SJCRH30 (cell line): ENCODE measurements at regions not wholly inside any gene's neighbourhood (a gene's known extent, or its start where the extent isn't known, plus 50 kb on each side); places are given as distances from the start of the nearest gene placed in this dataset.

Experiments
- DNase-seq, 2 experiments: peaks; one replicate each; pipeline ENCODE4 v3.0.0-alpha.2; 2015 to 2020
- H3K27ac ChIP-seq: fragments of 250-450 bp; sonication (Bioruptor Pico); 2 replicates; pipeline ENCODE4 v1.5.1; 2020; ENCODE audit warnings: mild to moderate bottlenecking, moderate library complexity
- H3K27me3 ChIP-seq: fragments of 250-450 bp; sonication (Bioruptor Pico); 2 replicates; pipeline ENCODE4 v1.5.1; 2020; ENCODE audit warnings: mild to moderate bottlenecking, moderate library complexity
- H3K36me3 ChIP-seq: fragments of 250-450 bp; sonication (Bioruptor Pico); 2 replicates; pipeline ENCODE4 v1.5.1; 2020; ENCODE audit warnings: mild to moderate bottlenecking, moderate library complexity
- H3K4me1 ChIP-seq: fragments of 250-450 bp; sonication (Bioruptor Pico); 2 replicates; pipeline ENCODE4 v1.5.1; 2020; ENCODE audit warnings: mild to moderate bottlenecking, moderate library complexity
- H3K4me3 ChIP-seq: fragments of 250-450 bp; sonication (Bioruptor Pico); 2 replicates; pipeline ENCODE4 v1.5.1; 2020; ENCODE audit warnings: mild to moderate bottlenecking, moderate library complexity
- H3K9me3 ChIP-seq: fragments of 250-450 bp; sonication (Bioruptor Pico); replicated peaks from 2 replicates; pipeline ENCODE4 v1.5.1; 2020; ENCODE audit warnings: mild to moderate bottlenecking, moderate library complexity

DNA sequence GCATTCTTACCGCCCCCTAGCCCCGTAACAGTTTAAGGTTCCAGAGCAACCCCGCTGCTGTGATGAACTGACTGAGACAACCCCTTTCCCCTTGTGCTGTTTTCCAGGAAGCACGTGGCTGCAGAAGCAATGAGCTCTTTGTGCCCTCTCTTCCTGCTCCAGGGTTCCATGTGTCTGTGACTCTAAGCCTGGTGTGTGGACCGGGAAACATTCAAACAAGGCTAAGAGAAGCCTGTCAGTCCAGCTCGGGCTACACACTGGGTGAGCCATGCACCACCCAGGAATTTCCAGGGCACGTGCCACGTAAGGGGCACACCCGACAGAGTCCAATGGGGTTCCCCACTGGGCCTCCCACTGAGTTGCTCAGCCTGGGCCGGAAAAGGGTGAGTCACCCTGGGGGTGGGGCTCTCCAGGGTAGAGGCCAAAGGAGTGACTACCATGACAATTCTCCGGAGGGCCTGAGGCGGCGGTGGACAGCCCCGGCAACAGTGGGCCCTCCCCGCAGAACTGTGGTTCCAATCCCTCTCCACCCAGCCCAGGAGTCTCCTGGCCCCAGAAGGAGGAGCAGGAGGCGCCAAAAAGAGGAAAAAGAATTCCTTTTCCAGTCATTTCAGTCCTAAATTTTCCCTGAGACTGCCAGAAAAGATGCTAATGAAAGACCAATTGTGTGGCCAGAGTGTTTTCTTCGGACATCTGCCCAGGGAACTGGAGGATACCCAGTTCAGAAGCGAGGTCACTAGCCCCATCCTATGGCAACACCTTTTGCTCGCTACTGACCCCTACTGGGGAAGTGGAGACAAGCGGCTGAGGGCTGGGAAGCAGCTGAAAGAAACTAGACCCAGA lies 157.8 kb upstream of the SLC1A4 start:
- Histone ChIP-seq H3K36me3 (no peaks in the 10 kb centered on the region), H3K27ac (peak overlapping the region; percentile 66), H3K27me3 (no peaks in the 10 kb centered on the region), H3K4me3 (peak overlapping the region; percentile 39), H3K4me1 (peaks cover 14% of the 10 kb centered on the region), H3K9me3 (no peaks in the 10 kb centered on the region)
- peak; percentile 93 to 94 for DNase-seq

- Histone ChIP-seq H3K4me3 (peak overlapping the region; percentile 39), H3K36me3 (no peaks in the 10 kb centered on the region), H3K27ac (peak overlapping the region; percentile 66; the same call in 1 of the 2 replicates), H3K27me3 (no peaks in the 10 kb centered on the region), H3K4me1 (peaks cover 15% of the 10 kb centered on the region), H3K9me3 (no peaks in the 10 kb centered on the region)
- DNase-seq = no peak
Observed at GRCh38 chr2:64831977-64832328, 157.2 kb upstream of the SLC1A4 start.

DNA sequence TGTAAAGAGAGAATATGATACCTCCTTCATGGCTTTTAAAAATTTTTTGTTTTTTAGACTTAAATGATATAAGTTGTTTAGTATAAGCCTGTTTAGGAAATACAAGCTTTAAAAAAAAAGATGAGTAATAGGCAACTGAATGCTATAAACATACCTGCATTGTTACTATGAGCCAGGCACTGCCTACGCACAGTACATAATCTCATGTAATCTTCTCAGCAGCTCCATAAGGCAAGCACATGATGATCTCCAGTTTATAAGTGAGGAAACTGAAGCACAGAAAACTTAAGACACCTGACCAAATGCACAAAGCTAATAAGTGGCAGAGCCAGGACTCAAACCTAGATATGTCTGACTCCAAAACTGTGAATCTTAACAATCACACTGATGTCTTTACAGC lies 156.3 kb upstream of the SLC1A4 start:
- DNase-seq = no peak
- Histone ChIP-seq H3K27me3 (no peaks in the 10 kb centered on the region), H3K4me3 (no peak overlapping the region), H3K4me1 (peaks cover 19% of the 10 kb centered on the region), H3K36me3 (no peaks in the 10 kb centered on the region), H3K27ac (no peak overlapping the region), H3K9me3 (no peaks in the 10 kb centered on the region)

GRCh38 chr2:64836566-64836965 lies 152.6 kb upstream of the SLC1A4 start:
- Histone ChIP-seq H3K4me3 (no peak overlapping the region), H3K27me3 (no peaks in the 10 kb centered on the region), H3K27ac (no peak overlapping the region), H3K4me1 (peaks cover 11% of the 10 kb centered on the region), H3K36me3 (no peaks in the 10 kb centered on the region), H3K9me3 (no peaks in the 10 kb centered on the region)
- no peak for DNase-seq

- no peaks in the 10 kb centered on the region for H3K36me3 ChIP-seq
- H3K4me1 ChIP-seq = peaks cover 5% of the 10 kb centered on the region; the same call in 1 of the 2 replicates
- H3K9me3 ChIP-seq = no peaks in the 10 kb centered on the region
- H3K4me3 ChIP-seq = no peak overlapping the region
- no peak for DNase-seq
- H3K27ac ChIP-seq = no peak overlapping the region
- no peaks in the 10 kb centered on the region for H3K27me3 ChIP-seq
Observed at GRCh38 chr2:64837116-64837731, 152.0 kb upstream of the SLC1A4 start.

DNA sequence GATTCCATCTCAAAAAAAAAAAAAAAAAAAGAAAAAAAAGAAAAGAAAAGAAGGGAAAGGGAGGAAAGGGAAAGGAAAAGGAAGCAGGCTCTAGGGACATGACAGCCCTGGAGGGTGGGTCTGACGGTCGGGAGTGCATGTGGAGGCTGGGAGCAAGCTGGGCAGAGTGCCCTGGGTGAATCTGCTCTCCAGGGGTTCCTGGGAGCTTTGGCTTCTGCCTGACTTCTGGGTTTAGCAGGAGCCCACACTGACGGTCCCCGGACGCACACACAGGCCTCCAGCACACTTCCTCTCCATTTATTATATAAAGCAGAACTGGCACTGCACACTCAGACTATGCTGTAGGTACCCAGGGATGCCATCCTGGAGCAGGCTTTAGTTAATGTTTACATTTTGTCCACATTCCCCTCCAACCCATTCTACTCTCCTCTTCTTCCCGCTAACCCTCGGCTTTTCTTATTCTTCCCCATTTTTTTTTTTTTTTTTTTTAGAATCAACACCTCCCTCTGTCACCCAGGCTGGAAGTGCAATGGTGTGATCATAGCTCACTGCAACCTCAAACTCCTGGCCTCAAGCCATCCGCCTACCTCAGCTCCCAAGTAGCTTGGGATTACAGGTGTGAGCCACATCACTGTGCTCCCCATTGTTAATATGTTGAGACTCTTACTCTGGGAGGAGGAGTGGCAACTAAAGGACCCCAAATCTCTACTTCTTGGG lies 151.1 kb upstream of the SLC1A4 start:
- no peaks in the 10 kb centered on the region for H3K9me3 ChIP-seq
- no peak overlapping the region for H3K4me3 ChIP-seq
- H3K27me3 ChIP-seq = no peaks in the 10 kb centered on the region
- no peak for DNase-seq
- no peaks in the 10 kb centered on the region for H3K36me3 ChIP-seq
- H3K27ac ChIP-seq = no peak overlapping the region
- peaks cover 5% of the 10 kb centered on the region; the same call in 1 of the 2 replicates for H3K4me1 ChIP-seq

- Histone ChIP-seq H3K9me3 (no peaks in the 10 kb centered on the region), H3K27ac (no peak overlapping the region), H3K36me3 (no peaks in the 10 kb centered on the region), H3K27me3 (no peaks in the 10 kb centered on the region), H3K4me3 (no peak overlapping the region), H3K4me1 (peaks cover 5% of the 10 kb centered on the region; the same call in 1 of the 2 replicates)
- peak in 1 of 2 experiments; percentile 24 for DNase-seq
Observed at GRCh38 chr2:64838817-64839216, 150.4 kb upstream of the SLC1A4 start.

GRCh38 chr2:64839844-64840243 lies 149.4 kb upstream of the SLC1A4 start:
- no peak for DNase-seq
- H3K27me3 ChIP-seq = no peaks in the 10 kb centered on the region; the same call in 1 of the 2 replicates
- H3K27ac ChIP-seq = no peak overlapping the region
- peaks cover 5% of the 10 kb centered on the region; the same call in 1 of the 2 replicates for H3K4me1 ChIP-seq
- H3K36me3 ChIP-seq = no peaks in the 10 kb centered on the region
- H3K9me3 ChIP-seq = no peaks in the 10 kb centered on the region
- no peak overlapping the region for H3K4me3 ChIP-seq

GRCh38 chr2:64840426-64840881 lies 148.7 kb upstream of the SLC1A4 start:
- Histone ChIP-seq H3K36me3 (no peaks in the 10 kb centered on the region), H3K9me3 (no peaks in the 10 kb centered on the region), H3K4me1 (peaks cover 5% of the 10 kb centered on the region; the same call in 1 of the 2 replicates), H3K4me3 (no peak overlapping the region), H3K27ac (no peak overlapping the region), H3K27me3 (no peaks in the 10 kb centered on the region; the same call in 1 of the 2 replicates)
- no peak for DNase-seq

DNA sequence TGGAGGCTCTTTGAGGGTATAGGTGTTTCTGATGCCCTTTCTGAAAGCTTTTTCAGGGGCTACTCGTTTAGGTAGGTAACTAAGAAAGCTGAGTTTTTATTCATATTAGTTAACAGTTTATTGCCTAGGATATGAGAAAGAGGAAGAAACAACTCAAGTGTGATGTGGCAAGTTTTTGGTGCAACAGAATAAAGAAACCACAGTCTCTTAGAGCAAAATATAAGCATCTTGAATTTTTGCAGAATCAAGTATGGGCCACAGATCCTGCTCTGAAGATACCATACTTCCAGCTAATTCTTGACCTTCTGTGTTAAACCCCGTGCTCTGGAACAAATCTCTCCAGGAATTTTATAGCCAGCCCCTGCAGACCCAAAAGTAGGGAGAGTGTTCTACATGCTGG lies 147.7 kb upstream of the SLC1A4 start:
- H3K36me3 ChIP-seq = no peaks in the 10 kb centered on the region
- H3K4me3 ChIP-seq = no peak overlapping the region
- no peak for DNase-seq
- H3K27me3 ChIP-seq = no peaks in the 10 kb centered on the region; the same call in 1 of the 2 replicates
- peaks cover 5% of the 10 kb centered on the region; the same call in 1 of the 2 replicates for H3K4me1 ChIP-seq
- no peak overlapping the region for H3K27ac ChIP-seq
- H3K9me3 ChIP-seq = no peaks in the 10 kb centered on the region

GRCh38 chr2:64842030-64842429 lies 147.2 kb upstream of the SLC1A4 start:
- no peak overlapping the region for H3K27ac ChIP-seq
- H3K9me3 ChIP-seq = no peaks in the 10 kb centered on the region
- H3K27me3 ChIP-seq = no peaks in the 10 kb centered on the region; the same call in 1 of the 2 replicates
- no peak for DNase-seq
- no peaks in the 10 kb centered on the region for H3K36me3 ChIP-seq
- H3K4me1 ChIP-seq = peaks cover 3% of the 10 kb centered on the region; the same call in 1 of the 2 replicates
- no peak overlapping the region for H3K4me3 ChIP-seq

GRCh38 chr2:64844087-64844486 lies 145.1 kb upstream of the SLC1A4 start:
- no peaks in the 10 kb centered on the region for H3K9me3 ChIP-seq
- no peaks in the 10 kb centered on the region for H3K36me3 ChIP-seq
- H3K27me3 ChIP-seq = no peaks in the 10 kb centered on the region; the same call in 1 of the 2 replicates
- no peak overlapping the region for H3K4me3 ChIP-seq
- DNase-seq = no peak
- no peaks in the 10 kb centered on the region for H3K4me1 ChIP-seq
- no peak overlapping the region for H3K27ac ChIP-seq

- Histone ChIP-seq H3K4me1 (no peaks in the 10 kb centered on the region), H3K27ac (no peak overlapping the region), H3K4me3 (no peak overlapping the region), H3K9me3 (no peaks in the 10 kb centered on the region), H3K27me3 (no peaks in the 10 kb centered on the region; the same call in 1 of the 2 replicates), H3K36me3 (no peaks in the 10 kb centered on the region)
- DNase-seq = no peak
Observed at GRCh38 chr2:64845273-64845905, 143.8 kb upstream of the SLC1A4 start.

DNA sequence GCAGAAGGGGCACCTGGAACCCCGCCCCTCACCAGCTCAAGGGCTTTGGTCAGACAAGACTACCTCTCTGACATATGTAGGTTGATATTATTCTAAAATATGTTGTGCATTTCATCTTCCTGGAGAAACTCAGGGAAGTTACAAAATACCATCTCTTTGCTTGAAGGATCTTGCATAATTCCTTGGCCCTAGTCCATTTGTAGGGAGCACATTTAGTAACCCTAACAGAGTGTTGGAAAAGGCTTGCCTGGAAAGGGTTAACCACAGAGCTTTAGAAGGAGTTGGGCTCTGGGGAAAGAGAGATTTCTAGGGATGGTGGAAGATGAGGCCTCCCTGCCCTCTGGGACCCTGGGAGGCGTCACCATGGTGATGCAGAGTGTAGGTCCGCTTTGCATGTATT lies 143.0 kb upstream of the SLC1A4 start:
- Histone ChIP-seq H3K27ac (no peak overlapping the region), H3K36me3 (no peaks in the 10 kb centered on the region), H3K4me3 (no peak overlapping the region), H3K27me3 (no peaks in the 10 kb centered on the region; the same call in 1 of the 2 replicates), H3K9me3 (no peaks in the 10 kb centered on the region), H3K4me1 (no peaks in the 10 kb centered on the region)
- DNase-seq = no peak
